Neuronal stem cell (in vitro differentiated cells): ENCODE measurements at regions not wholly inside any gene's neighbourhood (a gene's known extent, or its start where the extent isn't known, plus 50 kb on each side); places are given as distances from the start of the nearest gene placed in this dataset.

Experiments
- DNase-seq: peaks from one replicate; pipeline ENCODE4 v3.0.0-alpha.2; 2013; ENCODE audit warnings: low spot score
- H2AFZ ChIP-seq: one replicate; pipeline ENCODE4 v1.6.1; 2013; ENCODE audit warnings: mild to moderate bottlenecking, low read length, inconsistent platforms
- H2AK5ac ChIP-seq: 2 replicates; pipeline ENCODE4 v1.6.1; 2013; ENCODE audit warnings: low read depth, mild to moderate bottlenecking, inconsistent platforms, low read length, moderate library complexity, mixed read lengths
- H2BK120ac ChIP-seq: 2 replicates; pipeline ENCODE4 v1.6.1; 2013; ENCODE audit warnings: low read depth, mild to moderate bottlenecking, inconsistent platforms, low read length, moderate library complexity, mixed read lengths
- H2BK12ac ChIP-seq: one replicate; pipeline ENCODE4 v1.6.1; 2013; ENCODE audit warnings: low read length, inconsistent platforms
- H2BK15ac ChIP-seq: 2 replicates; pipeline ENCODE4 v1.6.1; 2013; ENCODE audit warnings: mild to moderate bottlenecking, low read length, inconsistent platforms, mixed read lengths
- H2BK5ac ChIP-seq: one replicate; pipeline ENCODE4 v1.6.1; 2013; ENCODE audit warnings: inconsistent platforms, mild to moderate bottlenecking, low read length, moderate library complexity
- H3K14ac ChIP-seq: one replicate; pipeline ENCODE4 v1.6.1; 2013; ENCODE audit warnings: low read length, inconsistent platforms
- H3K18ac ChIP-seq: 2 replicates; pipeline ENCODE4 v1.6.1; 2013; ENCODE audit warnings: low read length, inconsistent platforms
- H3K23ac ChIP-seq: 2 replicates; pipeline ENCODE4 v1.6.1; 2013; ENCODE audit warnings: low read depth, mild to moderate bottlenecking, mixed read lengths, low read length, inconsistent platforms; ENCODE audit not compliant: poor library complexity
- H3K27ac ChIP-seq: replicated peaks from 3 replicates; pipeline ENCODE4 v1.5.1; 2013; ENCODE audit warnings: low read length, inconsistent platforms
- H3K27me3 ChIP-seq, 3 experiments: 2 replicates each; pipeline ENCODE4 v1.6.1; 2013; ENCODE audit warnings: low read length in 3 of 3, mild to moderate bottlenecking in 2 of 3, inconsistent platforms in 1 of 3, low read depth in 1 of 3, mixed read lengths in 1 of 3, moderate library complexity in 1 of 3; ENCODE audit not compliant: control insufficient read depth in 3 of 3, insufficient read depth in 3 of 3
- H3K36me3 ChIP-seq, 2 donors: replicated peaks in 1 of 2; 2 replicates each; pipeline ENCODE4 v1.6.1; 2013; ENCODE audit warnings: low read length in 2 of 2; ENCODE audit not compliant: control insufficient read depth in 2 of 2, insufficient read depth in 2 of 2
- H3K4ac ChIP-seq: 2 replicates; pipeline ENCODE4 v1.6.1; 2013; ENCODE audit warnings: inconsistent platforms, mild to moderate bottlenecking, low read length, moderate library complexity
- H3K4me1 ChIP-seq, 2 donors: 1 replicate in 1 of 2; 2 replicates in 1 of 2; pipeline ENCODE4 v1.6.1; 2013; ENCODE audit warnings: low read length in 2 of 2, low read depth in 1 of 2; ENCODE audit not compliant: control insufficient read depth in 2 of 2, insufficient read depth in 1 of 2
- H3K4me2 ChIP-seq: one replicate; pipeline ENCODE4 v1.6.1; 2013; ENCODE audit warnings: mild to moderate bottlenecking, low read length, inconsistent platforms; ENCODE audit not compliant: insufficient read depth, poor library complexity, severe bottlenecking
- H3K4me3 ChIP-seq, 2 donors: 2 replicates each; pipeline ENCODE4 v1.5.1; 2013; ENCODE audit warnings: low read length in 2 of 2, mild to moderate bottlenecking in 2 of 2, inconsistent platforms in 1 of 2, moderate library complexity in 1 of 2
- H3K79me1 ChIP-seq: one replicate; pipeline ENCODE4 v1.6.1; 2013; ENCODE audit warnings: low read depth, mild to moderate bottlenecking, inconsistent platforms, low read length, moderate library complexity
- H3K9ac ChIP-seq: one replicate; pipeline ENCODE4 v1.6.1; 2013; ENCODE audit warnings: mild to moderate bottlenecking, low read depth, low read length, inconsistent platforms; ENCODE audit not compliant: poor library complexity
- H3K9me3 ChIP-seq, 2 donors: replicated peaks in 1 of 2; 2 replicates each; pipeline versions ENCODE3 to v1.6.1; 2013; ENCODE audit warnings: low read length in 2 of 2, mild to moderate bottlenecking in 2 of 2, inconsistent platforms in 1 of 2, low read depth in 1 of 2, mixed read lengths in 1 of 2, moderate library complexity in 1 of 2; ENCODE audit not compliant: control insufficient read depth in 2 of 2, insufficient read depth in 1 of 2
- H4K8ac ChIP-seq: one replicate; pipeline ENCODE4 v1.6.1; 2013; ENCODE audit warnings: low read depth, mild to moderate bottlenecking, inconsistent platforms, low read length, moderate library complexity
- H4K91ac ChIP-seq: one replicate; pipeline ENCODE4 v1.6.1; 2013; ENCODE audit warnings: low read length, low read depth, mild to moderate bottlenecking, inconsistent platforms; ENCODE audit not compliant: poor library complexity
- WGBS, 2 donors: extraction: QIAGEN DNeasy Blood & Tissue Kit; methylation state at CpG; one replicate each; pipeline ENCODE4 v1.1.7; 2013; ENCODE audit warnings: missing lambda C conversion rate in 2 of 2, mixed read lengths in 1 of 2; ENCODE audit not compliant: insufficient read length in 2 of 2, insufficient replicate concordance in 1 of 2; ENCODE audit errors: extremely low coverage in 2 of 2; 5-methylcytosine and 5-hydroxymethylcytosine counted together

- WGBS, 2 donors, result no CpG with 5 or more reads among the region's 16 CpGs
- Histone ChIP-seq H3K18ac (no peak overlapping the region), H3K9ac (no peak overlapping the region), H2BK120ac (no peak overlapping the region), H3K36me3 (no peaks in the 10 kb centered on the region), H3K4me1 (peaks cover 0 to 1% of the 10 kb centered on the region in 2 donors), H3K4ac (no peak overlapping the region), H2BK15ac (no peak overlapping the region), H2AFZ (no peak overlapping the region), H3K27me3 (no peaks in the 10 kb centered on the region), H3K23ac (no peak overlapping the region), H3K14ac (no peak overlapping the region), H3K9me3 (peaks cover 0 to 2% of the 10 kb centered on the region in 2 donors), H4K8ac (no peak overlapping the region), H2BK12ac (no peak overlapping the region), H2BK5ac (no peak overlapping the region), H4K91ac (no peak overlapping the region), H3K4me2 (no peak overlapping the region), H2AK5ac (no peak overlapping the region), H3K4me3 (no peak overlapping the region), H3K79me1 (peaks cover 1% of the 10 kb centered on the region), H3K27ac (no peak overlapping the region)
- no peak for DNase-seq
Observed at GRCh38 chr12:131260251-131260905, 306.7 kb downstream of the ADGRD1 start.

- Histone ChIP-seq H3K4me1 (peaks cover 0 to 1% of the 10 kb centered on the region in 2 donors), H3K14ac (no peak overlapping the region), H3K4me3 (no peak overlapping the region), H3K23ac (no peak overlapping the region), H3K27ac (no peak overlapping the region), H3K4me2 (no peak overlapping the region), H3K9ac (no peak overlapping the region), H2AFZ (no peak overlapping the region), H3K9me3 (no peaks in the 10 kb centered on the region), H2BK12ac (no peak overlapping the region), H2BK120ac (no peak overlapping the region), H3K36me3 (no peaks in the 10 kb centered on the region), H3K4ac (no peak overlapping the region), H3K79me1 (peaks cover 2% of the 10 kb centered on the region), H2AK5ac (no peak overlapping the region), H2BK5ac (no peak overlapping the region), H4K8ac (no peak overlapping the region), H2BK15ac (no peak overlapping the region), H3K27me3 (no peaks in the 10 kb centered on the region), H3K18ac (no peak overlapping the region), H4K91ac (no peak overlapping the region)
- no peak for DNase-seq
- no CpG with 5 or more reads among the region's 6 CpGs for WGBS, 2 donors
Observed at GRCh38 chr12:131260954-131261353, 307.2 kb downstream of the ADGRD1 start.

- no peak overlapping the region for H3K4ac ChIP-seq
- no peak overlapping the region for H2BK15ac ChIP-seq
- no peak overlapping the region for H3K27ac ChIP-seq
- WGBS, 2 donors, result no CpG with 5 or more reads among the region's 17 CpGs
- DNase-seq, result no peak
- H3K23ac ChIP-seq, result no peak overlapping the region
- H3K4me1 ChIP-seq, result peaks cover 0 to 1% of the 10 kb centered on the region in 2 donors
- peaks cover 2% of the 10 kb centered on the region for H3K79me1 ChIP-seq
- H3K18ac ChIP-seq, result peak overlapping the region; percentile 83
- H3K36me3 ChIP-seq, result no peaks in the 10 kb centered on the region
- H3K9ac ChIP-seq, result no peak overlapping the region
- H2BK12ac ChIP-seq, result no peak overlapping the region
- H3K14ac ChIP-seq, result no peak overlapping the region
- H2AFZ ChIP-seq, result no peak overlapping the region
- H3K9me3 ChIP-seq, result no peaks in the 10 kb centered on the region
- no peak overlapping the region for H4K8ac ChIP-seq
- H3K4me3 ChIP-seq, result no peak overlapping the region
- peak overlapping the region; percentile 19 for H2AK5ac ChIP-seq
- H4K91ac ChIP-seq, result no peak overlapping the region
- no peak overlapping the region for H2BK5ac ChIP-seq
- H2BK120ac ChIP-seq, result no peak overlapping the region
- H3K27me3 ChIP-seq, result no peaks in the 10 kb centered on the region
- no peak overlapping the region for H3K4me2 ChIP-seq
Observed at GRCh38 chr12:131261906-131262305, 308.2 kb downstream of the ADGRD1 start.

- peak overlapping the region; percentile 95 for H3K23ac ChIP-seq
- no peak overlapping the region for H2BK5ac ChIP-seq
- H3K27me3 ChIP-seq, result no peaks in the 10 kb centered on the region
- no peak overlapping the region for H3K9ac ChIP-seq
- no peaks in the 10 kb centered on the region for H3K36me3 ChIP-seq
- H3K4me2 ChIP-seq, result no peak overlapping the region
- peaks cover 0 to 5% of the 10 kb centered on the region in 2 donors for H3K4me1 ChIP-seq
- no peak overlapping the region for H3K4me3 ChIP-seq
- no peak overlapping the region for H3K18ac ChIP-seq
- H3K9me3 ChIP-seq, result no peaks in the 10 kb centered on the region
- no CpG with 5 or more reads among the region's 10 CpGs for WGBS, 2 donors
- no peak overlapping the region for H4K8ac ChIP-seq
- no peak overlapping the region for H2BK12ac ChIP-seq
- H3K4ac ChIP-seq, result no peak overlapping the region
- H2AFZ ChIP-seq, result no peak overlapping the region
- peaks cover 2% of the 10 kb centered on the region for H3K79me1 ChIP-seq
- no peak overlapping the region for H3K27ac ChIP-seq
- no peak overlapping the region for H4K91ac ChIP-seq
- no peak for DNase-seq
- H2BK15ac ChIP-seq, result no peak overlapping the region
- no peak overlapping the region for H2AK5ac ChIP-seq
- no peak overlapping the region for H2BK120ac ChIP-seq
- H3K14ac ChIP-seq, result no peak overlapping the region
Observed at GRCh38 chr12:131263626-131264025, 309.9 kb downstream of the ADGRD1 start.
